Thyroid gland (tissue), 4 donors: ENCODE measurements at regions not wholly inside any gene's neighbourhood (a gene's known extent, or its start where the extent isn't known, plus 50 kb on each side); places are given as distances from the start of the nearest gene placed in this dataset.

Source experiments
- DNase-seq, 2 donors: peaks; one replicate each; pipeline ENCODE4 v3.0.0-alpha.2; 2019
- H3K27ac ChIP-seq, 3 donors: fragments of 200-600 bp; sonication (generic); 1 replicate in 2 of 3; 2 replicates in 1 of 3; pipeline ENCODE4 v1.5.1; 2016 to 2019; ENCODE audit warnings: mild to moderate bottlenecking in 1 of 3, moderate library complexity in 1 of 3
- H3K27me3 ChIP-seq: fragments of 200-600 bp; sonication (generic); one replicate; pipeline ENCODE4 v1.5.1; 2019
- H3K36me3 ChIP-seq, 2 donors: fragments of 200-600 bp; sonication (generic); one replicate each; pipeline ENCODE4 v1.5.1; 2016 to 2019
- H3K4me1 ChIP-seq, 2 donors: fragments of 200-600 bp; sonication (generic); one replicate each; pipeline ENCODE4 v1.5.1; 2017 to 2019
- H3K4me3 ChIP-seq, 3 donors: fragments of 200-600 bp; sonication (generic); replicated peaks in 1 of 3; 1 replicate in 2 of 3; 2 replicates in 1 of 3; pipeline ENCODE4 v1.5.1; 2016; ENCODE audit warnings: mild to moderate bottlenecking in 1 of 3
- H3K9me3 ChIP-seq: fragments of 200-600 bp; sonication (generic); one replicate; pipeline ENCODE4 v1.5.1; 2017
- CTCF ChIP-seq, 6 experiments: fragments of 200-600 bp in 3 of 6; fragments of 450-650 bp in 3 of 6; sonication (generic) in 3 of 6; IDR thresholded peaks; one replicate each; pipeline ENCODE4 v1.5.1; 2016 to 2019; ENCODE audit warnings: antibody characterized with exemption in 6 of 6, mild to moderate bottlenecking in 2 of 6, inconsistent platforms in 1 of 6, moderate library complexity in 1 of 6
- POLR2A ChIP-seq, 2 donors: fragments of 450-650 bp; IDR thresholded peaks; one replicate each; pipeline ENCODE4 v1.6.1; 2017; ENCODE audit warnings: antibody characterized with exemption in 2 of 2, mild to moderate bottlenecking in 2 of 2, moderate library complexity in 1 of 2
- WGBS, 2 donors: methylation state at CpG; one replicate each; pipeline ENCODE4 v1.1.5; 2017; 5-methylcytosine and 5-hydroxymethylcytosine counted together
- intact Hi-C: fragments of 100-400 bp; cut with DNase I; formaldehyde crosslinking; loops from one replicate; pipeline ENCODE4 v1.15.1; 2023

GRCh38 chr4:72959411-72959810 is 110.1 kb downstream of the COX18 start:
- intact Hi-C loops: no loop called here
- 90 to 94% methylated on average over 2 of the region's 2 CpGs for WGBS, 2 donors

GRCh38 chr4:72954811-72955210 is 114.7 kb downstream of the COX18 start:
- no peaks in the 10 kb centered on the region for H3K36me3 ChIP-seq
- H3K4me1 ChIP-seq: peaks cover 8 to 15% of the 10 kb centered on the region in 2 donors
- WGBS, 2 donors: 94 to 98% methylated on average over 2 of the region's 2 CpGs
- intact Hi-C loops: no loop called here
- TF ChIP-seq CTCF (IDR thresholded peaks at IDR 0.05): no peak
- TF ChIP-seq POLR2A (IDR thresholded peaks at IDR 0.05): no peak
- H3K4me3 ChIP-seq: no peak overlapping the region
- H3K27ac ChIP-seq: no peak overlapping the region
- no peaks in the 10 kb centered on the region for H3K27me3 ChIP-seq
- no peak for DNase-seq
- H3K9me3 ChIP-seq: no peaks in the 10 kb centered on the region

More at GRCh38 chr4:72959411-72959810, 110.1 kb downstream of the COX18 start:
- TF ChIP-seq POLR2A (IDR thresholded peaks at IDR 0.05) (no peak), CTCF (IDR thresholded peaks at IDR 0.05) (no peak)
- Histone ChIP-seq H3K9me3 (no peaks in the 10 kb centered on the region), H3K4me3 (no peak overlapping the region), H3K27ac (no peak overlapping the region), H3K27me3 (no peaks in the 10 kb centered on the region), H3K4me1 (peaks cover 4% of the 10 kb centered on the region in 2 donors), H3K36me3 (no peaks in the 10 kb centered on the region)
- DNase-seq: no peak

- peak in 2 of 6 experiments; percentile 20 to 40 for TF ChIP-seq CTCF (IDR thresholded peaks at IDR 0.05)
- no peak for TF ChIP-seq POLR2A (IDR thresholded peaks at IDR 0.05)
- WGBS, 2 donors: 23 to 35% methylated on average over 1 of the region's 1 CpG
- no peaks in the 10 kb centered on the region for H3K36me3 ChIP-seq
- H3K9me3 ChIP-seq: no peaks in the 10 kb centered on the region
- no peak overlapping the region for H3K4me3 ChIP-seq
- DNase-seq: peak; percentile 11 to 28
- intact Hi-C loops: no loop called here
- no peaks in the 10 kb centered on the region for H3K27me3 ChIP-seq
- H3K4me1 ChIP-seq: peaks cover 8 to 15% of the 10 kb centered on the region in 2 donors
- H3K27ac ChIP-seq: peak overlapping the region; percentile 10 to 32 (median 22)
Measured at GRCh38 chr4:72953571-72953970, 115.9 kb downstream of the COX18 start.

- 75 to 80% methylated on average over 2 of the region's 2 CpGs for WGBS, 2 donors
- Histone ChIP-seq H3K4me3 (no peak overlapping the region), H3K27me3 (no peaks in the 10 kb centered on the region), H3K4me1 (peaks cover 8 to 13% of the 10 kb centered on the region in 2 donors), H3K36me3 (no peaks in the 10 kb centered on the region), H3K27ac (no peak overlapping the region), H3K9me3 (no peaks in the 10 kb centered on the region)
- intact Hi-C loops: no loop called here
- TF ChIP-seq POLR2A (IDR thresholded peaks at IDR 0.05) (no peak), CTCF (IDR thresholded peaks at IDR 0.05) (no peak)
- DNase-seq: no peak
Measured at GRCh38 chr4:72951628-72952027, 117.9 kb downstream of the COX18 start.

GRCh38 chr4:72951147-72951546 is 118.4 kb downstream of the COX18 start:
- H3K9me3 ChIP-seq: no peaks in the 10 kb centered on the region
- H3K4me1 ChIP-seq: peaks cover 8 to 11% of the 10 kb centered on the region in 2 donors
- no peaks in the 10 kb centered on the region for H3K36me3 ChIP-seq
- intact Hi-C loops: no loop called here
- WGBS, 2 donors: 95 to 97% methylated on average over 1 of the region's 1 CpG
- no peaks in the 10 kb centered on the region for H3K27me3 ChIP-seq
- DNase-seq: no peak
- TF ChIP-seq CTCF (IDR thresholded peaks at IDR 0.05) (peak in 2 of 6 experiments; percentile 22 to 24), POLR2A (IDR thresholded peaks at IDR 0.05) (no peak)
- H3K27ac ChIP-seq: no peak overlapping the region
- no peak overlapping the region for H3K4me3 ChIP-seq
